SHP77 treated with DMSO at 0.1 percent for 48 hours (cell line): ENCODE measurements at regions not wholly inside any gene's neighbourhood (a gene's known extent, or its start where the extent isn't known, plus 50 kb on each side); places are given as distances from the start of the nearest gene placed in this dataset.

ENCODE experiments used
- DNase-seq: peaks from one replicate; lab custom pipeline; 2025; lab: John Stamatoyannopoulos, UW

- DNase-seq, result no peak
These were observed 319.6 kb upstream of the HS3ST1 start for GRCh38 chr4:11748164-11748872.

- no peak for DNase-seq
These were observed 318.0 kb upstream of the HS3ST1 start for GRCh38 chr4:11746734-11747133.

GRCh38 chr4:11743976-11744375 lies 315.3 kb upstream of the HS3ST1 start:
- no peak for DNase-seq

GRCh38 chr4:11743236-11743635 lies 314.5 kb upstream of the HS3ST1 start:
- no peak for DNase-seq

- DNase-seq, result no peak
These were observed 312.5 kb upstream of the HS3ST1 start for GRCh38 chr4:11741190-11741652.

DNA sequence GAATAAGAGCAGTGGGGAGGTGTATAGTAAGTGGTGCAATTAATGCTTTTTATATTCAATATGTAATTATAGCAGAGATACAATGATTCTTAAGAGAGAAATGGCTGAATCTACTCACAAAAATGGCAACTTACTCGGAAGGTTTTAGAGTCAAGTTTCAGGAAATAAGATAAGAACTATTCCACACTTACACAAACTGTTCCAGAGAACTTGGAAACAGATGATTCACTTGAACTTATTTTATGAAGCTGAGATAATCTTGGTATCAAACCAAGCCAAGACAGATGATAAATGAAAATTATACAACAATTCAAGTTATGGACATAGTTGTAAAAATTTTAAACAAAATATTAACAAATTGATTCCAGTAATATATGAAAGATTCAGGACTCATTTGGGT lies 311.3 kb upstream of the HS3ST1 start:
- DNase-seq, result no peak

GRCh38 chr4:11736978-11737377 lies 308.3 kb upstream of the HS3ST1 start:
- DNase-seq, result no peak

- DNase-seq, result no peak
These were observed 307.0 kb upstream of the HS3ST1 start for GRCh38 chr4:11735651-11736050.

DNA sequence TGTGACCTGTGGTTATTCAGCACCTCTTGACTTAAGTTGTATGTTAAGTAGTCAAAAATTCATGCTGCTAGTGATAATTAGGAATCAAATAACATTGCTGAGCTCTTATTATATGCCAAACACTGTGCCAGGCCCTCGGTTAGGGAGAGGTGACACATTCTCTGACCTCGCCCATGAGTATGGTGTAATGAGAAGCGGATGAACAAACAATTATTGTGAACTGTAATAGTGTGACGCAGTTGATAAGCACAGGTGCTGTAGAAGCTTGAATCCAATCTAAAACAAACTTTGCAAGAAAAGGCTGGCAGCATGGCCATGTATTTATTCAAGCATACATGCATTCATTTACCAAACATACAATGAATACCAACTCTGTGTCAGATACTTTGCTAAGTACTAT lies 303.5 kb upstream of the HS3ST1 start:
- DNase-seq, result no peak

- DNase-seq, result no peak
These were observed 301.9 kb upstream of the HS3ST1 start for GRCh38 chr4:11730545-11730944.

GRCh38 chr4:11729548-11729947 lies 300.9 kb upstream of the HS3ST1 start:
- DNase-seq, result no peak

DNA sequence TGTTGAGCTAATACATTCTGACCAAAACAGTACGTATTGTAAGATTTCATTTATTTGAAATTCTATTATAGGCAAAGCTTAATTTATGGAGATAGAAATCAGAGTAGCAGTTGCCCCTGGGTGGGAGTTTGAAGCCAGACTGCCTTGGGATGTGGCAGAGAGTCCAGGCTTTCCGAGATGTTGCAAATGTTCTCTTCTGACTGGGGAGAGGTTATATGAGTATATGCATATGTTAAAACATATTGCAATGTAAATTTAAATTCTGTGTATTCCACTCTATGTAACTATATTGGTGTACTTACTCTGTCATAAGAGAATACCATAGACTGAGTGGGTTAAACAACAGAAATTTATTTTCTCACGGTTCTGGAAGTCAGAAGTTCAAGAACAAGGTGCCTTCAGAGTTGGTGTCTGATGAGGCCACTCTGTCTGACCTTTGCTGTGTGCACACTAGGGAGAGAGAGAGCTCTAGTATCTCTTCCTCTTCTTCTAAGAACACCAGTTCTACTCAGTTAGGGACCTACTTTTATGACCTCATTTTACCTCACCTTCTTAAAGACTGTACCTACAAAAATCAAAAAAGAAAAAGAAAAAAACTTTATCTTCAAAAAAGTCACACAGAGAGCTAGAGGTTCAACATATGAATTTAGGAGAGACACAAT lies 299.3 kb upstream of the HS3ST1 start:
- no peak for DNase-seq

GRCh38 chr4:11724731-11725130 lies 296.0 kb upstream of the HS3ST1 start:
- no peak for DNase-seq

GRCh38 chr4:11722223-11722622 lies 293.5 kb upstream of the HS3ST1 start:
- no peak for DNase-seq

GRCh38 chr4:11720292-11720691 lies 291.6 kb upstream of the HS3ST1 start:
- DNase-seq, result no peak

DNA sequence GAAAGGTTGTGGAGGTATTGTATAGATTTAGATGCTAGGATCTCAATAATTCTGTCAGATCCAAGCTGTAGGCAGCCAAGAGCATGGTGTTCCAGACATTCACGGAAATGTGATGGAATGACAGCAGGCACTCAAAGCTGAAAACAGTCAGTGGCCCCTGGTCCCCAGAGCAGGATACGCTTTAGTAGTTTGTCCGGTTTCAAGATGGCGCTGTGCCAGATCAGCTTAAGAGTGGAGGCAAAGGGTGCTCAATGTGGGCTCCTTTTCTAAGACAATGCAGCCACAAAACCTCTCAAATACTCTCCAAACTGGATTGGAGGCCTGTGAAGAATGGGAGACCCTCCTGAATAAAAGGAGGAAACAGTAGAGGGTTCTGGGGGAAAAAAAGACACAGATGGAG lies 291.2 kb upstream of the HS3ST1 start:
- no peak for DNase-seq

GRCh38 chr4:11715753-11716521 lies 287.2 kb upstream of the HS3ST1 start:
- DNase-seq, result no peak

GRCh38 chr4:11710453-11711093 lies 281.9 kb upstream of the HS3ST1 start:
- no peak for DNase-seq

GRCh38 chr4:11704186-11704830 lies 275.6 kb upstream of the HS3ST1 start:
- DNase-seq, result no peak

GRCh38 chr4:11702886-11703557 lies 274.3 kb upstream of the HS3ST1 start:
- no peak for DNase-seq

DNA sequence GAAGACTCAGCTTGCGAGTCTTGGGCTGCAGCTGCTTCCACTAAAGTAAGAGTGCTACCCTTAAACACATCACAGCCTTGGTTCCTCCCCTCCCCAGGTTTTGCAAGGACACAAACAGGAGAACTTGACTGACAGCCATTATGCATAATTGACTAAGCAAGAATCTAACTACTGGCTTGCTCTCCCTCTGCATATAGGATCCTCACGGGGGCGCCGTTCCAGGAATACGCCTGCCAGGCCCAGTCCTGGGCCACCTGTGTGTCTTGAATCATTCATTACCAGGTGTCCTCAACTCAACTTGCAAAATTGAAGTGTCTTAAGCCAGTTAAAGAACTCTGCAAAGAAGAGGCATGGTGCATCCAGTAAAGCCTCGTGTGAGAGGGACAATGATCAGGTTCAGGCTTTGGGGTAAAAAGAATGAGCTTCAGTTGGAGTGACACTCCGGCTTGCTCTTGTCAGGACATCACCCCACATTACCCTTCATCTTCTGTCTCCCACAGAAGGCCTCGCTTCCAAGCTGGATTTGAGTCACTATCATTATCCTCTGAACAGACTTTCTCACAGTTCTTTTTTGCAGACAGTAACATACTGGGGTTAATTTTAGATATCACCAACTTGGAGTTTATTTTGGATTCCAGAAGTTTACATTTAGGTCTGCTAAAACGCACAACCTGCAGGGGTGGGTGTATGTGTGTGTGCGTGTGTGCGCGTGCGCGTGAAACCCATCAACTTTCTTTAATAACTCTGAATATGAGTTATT lies 273.5 kb upstream of the HS3ST1 start:
- no peak for DNase-seq
